OCI-LY1 (cell line): ENCODE measurements at regions not wholly inside any gene's neighbourhood (a gene's known extent, or its start where the extent isn't known, plus 50 kb on each side); places are given as distances from the start of the nearest gene placed in this dataset.

Experiments
- H2AFZ ChIP-seq: fragments of 200-600 bp; sonication (generic), shearing (Covaris generic); 2 replicates; pipeline ENCODE4 v1.6.0; 2014; ENCODE audit warnings: antibody characterized with exemption, mild to moderate bottlenecking, low read length
- H3F3A ChIP-seq: fragments of 200-600 bp; sonication (generic), shearing (Covaris generic); 2 replicates; pipeline ENCODE4 v1.6.0; 2014; ENCODE audit warnings: mild to moderate bottlenecking, antibody characterized with exemption, low read length, moderate library complexity; ENCODE audit not compliant: insufficient read depth
- H3K27ac ChIP-seq: fragments of 200-600 bp; sonication (generic); 2 replicates; pipeline ENCODE4 v1.5.1; 2014; ENCODE audit warnings: low read length, mixed run types, mild to moderate bottlenecking, low read depth; ENCODE audit not compliant: poor library complexity, severe bottlenecking
- H3K27me3 ChIP-seq: fragments of 200-600 bp; sonication (generic); 2 replicates; pipeline ENCODE4 v1.6.0; 2014; ENCODE audit warnings: antibody characterized with exemption, mild to moderate bottlenecking, low read length, moderate library complexity; ENCODE audit not compliant: insufficient read depth
- H3K36me3 ChIP-seq: fragments of 200-600 bp; sonication (generic); 2 replicates; pipeline ENCODE4 v1.6.1; 2014; ENCODE audit warnings: mild to moderate bottlenecking, antibody characterized with exemption, low read length, moderate library complexity, mixed read lengths; ENCODE audit not compliant: insufficient read depth
- H3K4me1 ChIP-seq: fragments of 200-600 bp; sonication (generic); 2 replicates; pipeline ENCODE4 v1.5.1; 2014; ENCODE audit warnings: mild to moderate bottlenecking, low read length, moderate library complexity; ENCODE audit not compliant: insufficient read depth, severe bottlenecking
- H3K4me2 ChIP-seq: fragments of 200-600 bp; sonication (generic), shearing (Covaris generic); 2 replicates; pipeline ENCODE4 v1.6.1; 2014; ENCODE audit warnings: low read length
- H3K4me3 ChIP-seq: fragments of 200-600 bp; sonication (generic); 2 replicates; pipeline ENCODE4 v1.5.1; 2014; ENCODE audit warnings: low read length, low read depth, mild to moderate bottlenecking, mixed read lengths; ENCODE audit not compliant: poor library complexity, severe bottlenecking
- H3K79me2 ChIP-seq: fragments of 200-600 bp; shearing (Covaris generic); 2 replicates; pipeline ENCODE4 v1.6.1; 2016; ENCODE audit warnings: mixed run types, low read length, mixed read lengths; ENCODE audit not compliant: insufficient read depth
- H3K9ac ChIP-seq: fragments of 200-600 bp; sonication (generic), shearing (Covaris generic); 2 replicates; pipeline ENCODE4 v1.6.1; 2014; ENCODE audit warnings: mild to moderate bottlenecking, low read length, mixed read lengths
- H3K9me2 ChIP-seq: fragments of 200-600 bp; sonication (generic), shearing (Covaris generic); 2 replicates; pipeline ENCODE4 v1.6.1; 2014; ENCODE audit warnings: low read depth, mild to moderate bottlenecking, low read length, mixed read lengths
- H3K9me3 ChIP-seq: fragments of 200-600 bp; shearing (Covaris generic); 2 replicates; pipeline ENCODE4 v1.6.1; 2014; ENCODE audit warnings: low read length, mixed read lengths
- H4K20me1 ChIP-seq: fragments of 200-600 bp; sonication (generic), shearing (Covaris generic); 2 replicates; pipeline ENCODE4 v1.6.0; 2016; ENCODE audit warnings: mild to moderate bottlenecking, low read length; ENCODE audit not compliant: insufficient read depth
- EZH2 ChIP-seq: fragments of 200-600 bp; sonication (generic), shearing (Covaris generic); IDR thresholded peaks from 2 replicates; pipeline ENCODE4 v1.8.0; 2017; ENCODE audit warnings: borderline replicate concordance, mixed run types, mild to moderate bottlenecking, antibody characterized with exemption, low read length, moderate library complexity, mixed read lengths
- TF ChIP-seq, protein P1 (sequence below): fragments of 200-600 bp; sonication (generic), shearing (Covaris generic); IDR thresholded peaks from 2 replicates; pipeline ENCODE4 v1.5.1; 2017; ENCODE audit warnings: mild to moderate bottlenecking, antibody characterized with exemption, low read length, moderate library complexity, mixed read lengths

DNA sequence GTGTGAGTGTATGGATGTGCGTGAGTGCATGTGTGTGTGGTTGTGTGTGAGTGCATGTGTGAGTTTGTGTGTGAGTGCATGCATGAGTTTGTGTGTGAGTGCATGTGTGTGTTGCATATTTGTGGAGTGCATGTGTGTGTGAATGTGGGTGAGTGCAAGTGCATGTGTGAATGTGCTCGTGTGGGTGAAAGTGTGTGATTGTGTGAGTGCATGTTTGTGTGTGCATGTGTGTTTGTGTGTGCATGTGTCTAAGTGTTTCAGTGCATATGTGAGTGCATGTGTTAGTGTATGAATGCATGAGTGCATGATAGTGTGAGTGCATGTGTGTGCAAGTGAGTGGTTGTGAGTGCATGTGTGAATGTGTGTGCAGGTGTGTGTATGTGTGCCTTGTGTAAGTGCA is 343.4 kb upstream of the SALL3 start:
- no peaks in the 10 kb centered on the region for H3K9me3 ChIP-seq

GRCh38 chr18:78637442-78638402 is 341.9 kb upstream of the SALL3 start:
- Histone ChIP-seq H3K9ac (no peak overlapping the region), H3K4me3 (no peak overlapping the region), H3K27ac (no peak overlapping the region), H2AFZ (no peak overlapping the region), H3K9me3 (no peaks in the 10 kb centered on the region), H4K20me1 (no peaks in the 10 kb centered on the region), H3K4me1 (no peaks in the 10 kb centered on the region), H3K79me2 (no peaks in the 10 kb centered on the region), H3K4me2 (no peak overlapping the region), H3K27me3 (no peaks in the 10 kb centered on the region), H3K36me3 (no peaks in the 10 kb centered on the region), H3K9me2 (no peaks in the 10 kb centered on the region), H3F3A (no peaks in the 10 kb centered on the region)
- TF ChIP-seq, protein P1, sequence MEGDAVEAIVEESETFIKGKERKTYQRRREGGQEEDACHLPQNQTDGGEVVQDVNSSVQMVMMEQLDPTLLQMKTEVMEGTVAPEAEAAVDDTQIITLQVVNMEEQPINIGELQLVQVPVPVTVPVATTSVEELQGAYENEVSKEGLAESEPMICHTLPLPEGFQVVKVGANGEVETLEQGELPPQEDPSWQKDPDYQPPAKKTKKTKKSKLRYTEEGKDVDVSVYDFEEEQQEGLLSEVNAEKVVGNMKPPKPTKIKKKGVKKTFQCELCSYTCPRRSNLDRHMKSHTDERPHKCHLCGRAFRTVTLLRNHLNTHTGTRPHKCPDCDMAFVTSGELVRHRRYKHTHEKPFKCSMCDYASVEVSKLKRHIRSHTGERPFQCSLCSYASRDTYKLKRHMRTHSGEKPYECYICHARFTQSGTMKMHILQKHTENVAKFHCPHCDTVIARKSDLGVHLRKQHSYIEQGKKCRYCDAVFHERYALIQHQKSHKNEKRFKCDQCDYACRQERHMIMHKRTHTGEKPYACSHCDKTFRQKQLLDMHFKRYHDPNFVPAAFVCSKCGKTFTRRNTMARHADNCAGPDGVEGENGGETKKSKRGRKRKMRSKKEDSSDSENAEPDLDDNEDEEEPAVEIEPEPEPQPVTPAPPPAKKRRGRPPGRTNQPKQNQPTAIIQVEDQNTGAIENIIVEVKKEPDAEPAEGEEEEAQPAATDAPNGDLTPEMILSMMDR: no peak
- TF ChIP-seq EZH2: no peak

More for the DNA sequence above, 343.4 kb upstream of the SALL3 start:
- Histone ChIP-seq H3K36me3 (no peaks in the 10 kb centered on the region), H2AFZ (no peak overlapping the region), H3F3A (no peaks in the 10 kb centered on the region), H3K4me1 (no peaks in the 10 kb centered on the region), H4K20me1 (no peaks in the 10 kb centered on the region), H3K27ac (no peak overlapping the region), H3K9ac (no peak overlapping the region), H3K4me2 (no peak overlapping the region), H3K4me3 (no peak overlapping the region), H3K9me2 (no peaks in the 10 kb centered on the region), H3K79me2 (no peaks in the 10 kb centered on the region), H3K27me3 (no peaks in the 10 kb centered on the region)
- TF ChIP-seq EZH2: no peak
- TF ChIP-seq, protein P1: no peak

DNA sequence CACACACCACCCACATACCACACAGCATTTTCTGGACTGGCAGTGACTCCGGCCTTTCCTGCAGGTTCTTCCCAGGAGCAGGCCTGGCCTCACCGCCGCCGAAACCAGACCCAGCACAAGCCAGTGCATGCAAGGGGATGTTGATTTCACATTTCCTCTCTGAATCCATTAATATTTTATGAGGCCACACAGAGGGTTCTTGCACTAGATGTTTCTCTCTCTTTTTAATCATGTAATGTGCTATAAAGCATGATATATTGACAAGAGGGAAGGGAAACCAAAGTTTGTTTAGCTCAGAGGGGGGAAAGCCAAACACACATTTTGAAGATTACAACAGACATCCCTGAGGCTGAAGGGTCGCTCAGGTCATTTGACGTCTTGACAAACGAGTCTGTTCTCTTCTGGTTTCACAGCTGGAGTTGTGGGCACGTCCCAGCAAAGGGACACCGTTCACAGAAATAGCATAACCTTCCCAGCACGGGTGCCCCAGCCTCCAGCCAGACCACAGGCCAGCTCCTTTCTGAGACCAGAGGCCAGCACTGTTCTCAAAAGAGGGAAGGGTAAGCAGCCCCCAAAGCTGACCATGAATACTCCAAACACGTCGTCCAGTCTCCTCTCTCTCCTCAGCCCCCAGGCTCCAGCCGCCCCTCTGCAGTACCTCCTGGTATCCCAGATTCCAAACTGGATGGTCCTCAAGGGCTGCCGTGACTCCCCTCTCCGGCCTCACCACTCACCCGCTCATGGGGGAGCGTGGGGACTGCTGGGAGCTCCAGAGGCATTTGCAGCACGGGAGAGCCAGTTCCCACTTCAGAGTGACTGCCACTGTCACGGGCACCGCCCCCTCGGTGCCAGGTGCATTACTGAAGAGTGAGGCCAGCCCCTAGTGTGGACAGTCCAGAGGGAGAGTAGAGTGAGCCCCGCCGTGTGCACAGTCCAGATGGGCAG is 340.3 kb upstream of the SALL3 start:
- Histone ChIP-seq H3K27me3 (no peaks in the 10 kb centered on the region), H3K27ac (no peak overlapping the region), H3K9ac (no peak overlapping the region), H3K4me2 (no peak overlapping the region), H4K20me1 (no peaks in the 10 kb centered on the region), H3K9me3 (no peaks in the 10 kb centered on the region), H3K79me2 (no peaks in the 10 kb centered on the region), H3K9me2 (no peaks in the 10 kb centered on the region), H3K4me3 (no peak overlapping the region), H3F3A (no peaks in the 10 kb centered on the region), H3K4me1 (no peaks in the 10 kb centered on the region), H2AFZ (no peak overlapping the region), H3K36me3 (no peaks in the 10 kb centered on the region)
- no peak for TF ChIP-seq EZH2
- TF ChIP-seq, protein P1: no peak
